H7 (cell line): ENCODE measurements at regions not wholly inside any gene's neighbourhood (a gene's known extent, or its start where the extent isn't known, plus 50 kb on each side); places are given as distances from the start of the nearest gene placed in this dataset.
"Not testable (repeated sequence)": the region's sequence is repeated elsewhere in the genome, so short reads cannot be mapped to it uniquely, and the experiment has no call there.

ENCODE experiments used
- DNase-seq: peaks from one replicate; pipeline ENCODE4 v3.0.0; 2012
- H3K27me3 ChIP-seq: 2 replicates; pipeline ENCODE4 v1.6.0; 2011; ENCODE audit warnings: mild to moderate bottlenecking, low read length; ENCODE audit not compliant: control insufficient read depth, insufficient read depth
- H3K36me3 ChIP-seq: replicated peaks from 2 replicates; pipeline ENCODE4 v1.5.1; 2011; ENCODE audit warnings: low read length; ENCODE audit not compliant: control insufficient read depth, insufficient read depth
- H3K4me3 ChIP-seq: 2 replicates; pipeline ENCODE4 v1.5.1; 2011; ENCODE audit warnings: low read depth, mild to moderate bottlenecking, control low read depth, low read length, moderate library complexity; ENCODE audit not compliant: insufficient read depth

DNA sequence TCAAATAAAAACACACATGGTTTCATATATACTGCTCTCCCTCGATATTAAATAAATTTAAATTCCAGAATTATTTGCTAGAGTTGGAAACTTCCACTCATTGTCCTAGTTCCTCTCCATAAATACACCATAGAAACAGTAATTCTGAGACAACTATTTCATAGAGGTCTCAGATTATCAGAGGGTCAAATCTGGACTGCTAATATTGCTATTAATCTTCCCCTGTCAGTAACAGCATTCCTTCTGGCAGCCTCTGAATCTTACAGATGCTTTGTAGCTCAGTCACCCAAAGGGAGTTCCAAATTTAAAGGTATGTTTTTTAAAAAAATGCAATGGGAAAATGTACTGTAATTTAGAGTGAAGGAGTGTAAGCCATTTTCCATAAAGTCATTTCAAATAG is 428.8 kb downstream of the PYDC2 start:
- H3K36me3 ChIP-seq: no peaks in the 10 kb centered on the region
- H3K4me3 ChIP-seq: no peak overlapping the region
- H3K27me3 ChIP-seq: no peaks in the 10 kb centered on the region
- DNase-seq: no peak

DNA sequence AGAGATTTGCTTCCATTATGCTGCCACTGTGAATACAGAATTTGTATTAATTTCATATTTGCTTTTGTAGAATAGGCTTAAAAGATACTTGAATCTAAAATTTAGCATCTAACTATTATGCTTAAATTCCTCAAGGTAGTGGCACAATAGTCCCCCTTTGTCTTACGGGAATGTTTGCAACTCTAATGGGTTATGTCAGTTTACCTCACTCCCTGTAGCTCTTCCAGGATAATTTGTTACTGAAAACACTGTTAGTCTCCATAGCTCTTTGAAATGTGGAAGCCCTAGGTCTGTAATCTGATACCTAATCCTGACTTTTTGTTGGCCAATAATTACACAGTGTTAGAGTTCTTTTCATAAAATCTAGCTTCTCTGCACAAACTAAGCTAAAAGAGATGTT is 433.4 kb downstream of the PYDC2 start:
- Histone ChIP-seq H3K4me3 (no peak overlapping the region), H3K36me3 (no peaks in the 10 kb centered on the region), H3K27me3 (no peaks in the 10 kb centered on the region)
- DNase-seq: no peak

DNA sequence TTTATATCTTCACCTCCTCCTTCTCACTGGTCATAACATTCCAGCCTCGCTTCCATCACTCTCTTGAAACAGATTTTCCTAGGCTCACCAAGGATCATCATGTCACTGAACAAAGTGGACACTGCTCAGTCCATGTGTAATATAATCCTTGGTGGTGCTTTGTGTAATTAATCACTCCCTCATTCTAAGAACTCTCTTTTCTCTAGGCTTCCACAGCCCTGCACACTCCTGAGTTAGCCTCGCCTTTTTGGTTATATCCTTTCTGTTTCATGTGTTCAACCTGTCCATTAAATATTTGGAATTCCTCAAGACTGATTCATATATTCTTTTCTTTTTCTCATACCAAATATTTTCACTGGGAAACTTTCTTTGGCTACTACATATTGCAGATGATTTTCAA is 440.8 kb downstream of the PYDC2 start:
- Histone ChIP-seq H3K27me3 (no peaks in the 10 kb centered on the region), H3K36me3 (no peaks in the 10 kb centered on the region), H3K4me3 (no peak overlapping the region)
- DNase-seq: no peak

DNA sequence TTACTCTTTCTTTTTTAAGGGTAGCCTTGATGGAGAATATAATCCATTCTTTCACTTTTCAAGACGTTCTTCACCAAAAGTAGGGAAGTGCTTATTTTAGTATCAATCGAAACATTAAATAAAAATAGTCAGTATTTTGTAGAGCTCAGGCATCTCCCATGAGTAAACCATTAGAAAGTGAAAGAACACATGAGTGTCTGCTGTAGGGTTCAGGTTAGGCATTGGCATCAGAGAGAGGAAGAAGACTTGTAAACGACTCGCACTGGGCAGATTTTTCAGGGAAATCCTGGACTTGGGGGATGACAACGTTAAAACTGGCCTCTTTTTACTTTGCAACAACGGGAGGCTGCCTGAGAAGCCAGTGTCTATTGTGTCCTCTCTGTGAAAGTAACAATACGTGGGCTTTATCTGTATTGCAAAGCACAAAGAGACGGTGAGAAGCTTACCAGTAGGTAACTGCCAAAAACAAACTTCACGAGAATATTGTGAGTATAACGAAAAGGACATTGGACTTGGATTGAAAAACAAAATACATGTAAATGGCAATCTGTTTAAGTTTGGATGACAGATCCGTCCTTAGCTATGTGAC is 451.7 kb downstream of the PYDC2 start:
- no peak for DNase-seq
- no peaks in the 10 kb centered on the region for H3K36me3 ChIP-seq
- no peaks in the 10 kb centered on the region for H3K27me3 ChIP-seq
- no peak overlapping the region for H3K4me3 ChIP-seq

DNA sequence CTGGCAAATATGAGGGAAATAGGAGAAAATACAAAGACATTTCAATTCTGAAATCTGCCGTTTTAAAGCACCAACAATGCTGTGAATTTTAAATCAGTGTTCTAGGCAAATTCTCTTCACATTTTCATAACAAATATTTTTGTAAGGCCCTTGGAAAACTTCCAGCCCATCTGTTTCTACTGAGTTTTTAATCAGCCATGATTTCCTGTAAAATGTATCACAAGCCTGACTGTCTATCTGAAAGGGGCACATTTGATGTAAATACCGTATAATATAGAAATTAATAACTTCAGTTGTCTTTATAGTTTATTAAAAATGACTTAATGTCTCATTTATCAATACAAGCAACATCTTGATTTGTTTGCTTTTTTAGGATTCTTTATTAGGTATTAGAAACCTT is 454.7 kb downstream of the PYDC2 start:
- no peaks in the 10 kb centered on the region for H3K36me3 ChIP-seq
- H3K27me3 ChIP-seq: no peaks in the 10 kb centered on the region
- DNase-seq: no peak
- no peak overlapping the region for H3K4me3 ChIP-seq

DNA sequence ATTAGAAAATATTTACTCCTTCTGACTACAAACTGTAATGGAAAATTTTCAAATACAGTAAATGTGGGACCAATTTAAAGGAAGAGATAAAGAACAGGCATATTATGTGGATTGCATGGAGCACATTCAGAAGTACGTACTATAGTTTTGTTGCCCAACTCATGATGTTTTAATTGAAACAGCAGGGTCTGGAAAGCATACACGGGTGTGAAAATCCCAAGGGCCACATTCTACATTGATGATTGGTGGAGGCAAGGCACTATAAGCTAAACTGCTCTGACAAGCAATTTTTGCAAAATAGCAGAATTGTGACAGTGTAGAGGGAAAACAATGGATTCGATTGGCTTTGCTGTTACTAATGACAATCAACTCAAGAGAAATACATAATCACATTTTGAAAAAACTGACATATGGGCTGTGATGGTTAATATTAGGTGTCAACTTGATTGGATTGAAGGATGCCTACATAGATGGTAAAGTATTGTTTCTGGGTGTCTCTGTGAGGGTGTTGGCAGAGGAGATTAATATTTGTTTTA is 458.6 kb downstream of the PYDC2 start:
- no peak for DNase-seq
- Histone ChIP-seq H3K4me3 (no peak overlapping the region), H3K27me3 (no peaks in the 10 kb centered on the region), H3K36me3 (no peaks in the 10 kb centered on the region)

DNA sequence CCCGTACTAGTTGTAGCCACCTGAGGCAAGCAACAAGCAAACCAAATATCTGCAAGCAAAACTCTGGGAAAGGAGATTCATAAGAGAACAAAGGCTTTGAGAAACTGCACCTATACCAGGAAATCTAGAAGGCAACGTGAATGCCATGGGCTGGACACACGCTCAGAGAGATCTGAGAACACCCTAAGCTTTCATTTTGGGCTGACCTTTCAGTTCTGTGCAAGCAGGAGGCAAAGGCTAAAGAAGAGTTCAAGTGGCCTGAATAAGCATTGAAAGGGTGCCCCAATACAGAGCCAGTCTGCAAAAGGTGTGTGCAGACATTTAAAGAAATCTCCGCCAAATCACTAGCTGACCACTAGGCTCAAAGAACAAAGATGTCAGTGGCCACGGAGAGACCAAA is 461.6 kb downstream of the PYDC2 start:
- DNase-seq: no peak
- Histone ChIP-seq H3K36me3 (no peaks in the 10 kb centered on the region), H3K4me3 (no peak overlapping the region), H3K27me3 (no peaks in the 10 kb centered on the region)

DNA sequence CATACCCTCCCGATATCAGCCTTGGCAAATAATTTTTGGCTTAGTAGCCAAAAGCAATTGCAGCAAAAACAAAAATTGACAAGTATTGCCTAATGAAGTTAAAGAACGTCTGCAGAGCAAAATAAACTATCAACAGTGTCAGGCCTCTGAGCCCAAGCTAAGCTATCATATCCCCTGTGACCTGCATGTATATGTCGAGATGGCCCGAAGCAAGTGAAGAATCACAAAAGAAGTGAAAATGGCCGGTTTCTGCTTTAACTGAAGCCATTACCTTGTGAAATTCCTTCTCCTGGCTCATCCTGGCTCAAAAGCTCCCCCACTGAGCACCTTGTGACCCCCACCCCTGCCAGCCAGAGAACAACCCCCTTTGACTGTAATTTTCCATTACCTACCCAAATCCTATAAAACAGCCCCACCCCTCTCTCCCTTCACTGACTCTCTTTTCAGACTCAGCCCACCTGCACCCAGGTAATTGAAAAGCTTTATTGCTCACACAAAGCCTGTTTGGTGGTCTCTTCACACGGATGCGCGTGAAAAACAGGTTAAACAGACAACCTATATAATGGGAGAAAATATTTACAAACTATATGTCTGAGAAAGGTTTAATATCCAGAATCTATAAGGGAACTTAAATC is 466.3 kb downstream of the PYDC2 start:
- peak overlapping the region; percentile 25; the same call in 1 of the 2 replicates for H3K4me3 ChIP-seq
- H3K27me3 ChIP-seq, H3K36me3 ChIP-seq, DNase-seq: not testable (repeated sequence)

GRCh38 chr3:191927998-191928397 is 467.0 kb downstream of the PYDC2 start:
- H3K27me3 ChIP-seq, DNase-seq, H3K4me3 ChIP-seq, H3K36me3 ChIP-seq: not testable (repeated sequence)

DNA sequence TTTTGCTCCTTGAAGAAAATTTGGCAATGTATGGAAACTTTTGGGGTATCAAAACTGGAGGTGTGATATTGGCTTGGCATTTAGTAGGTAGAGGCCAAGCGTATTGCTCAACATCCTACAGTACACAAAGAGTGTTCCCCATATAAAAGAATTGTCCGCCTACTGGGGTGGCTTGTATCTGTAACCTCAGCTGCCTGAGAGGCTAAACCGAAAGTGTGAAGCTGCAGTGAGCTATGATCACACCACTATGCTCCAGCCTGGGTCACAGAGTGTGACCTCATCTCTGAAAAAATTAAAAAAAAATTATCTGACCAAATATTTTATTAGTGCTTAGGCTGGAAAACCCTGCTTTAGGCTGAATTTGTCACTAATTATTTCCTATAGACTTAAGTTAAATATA is 483.9 kb downstream of the PYDC2 start:
- H3K27me3 ChIP-seq: no peaks in the 10 kb centered on the region
- no peak for DNase-seq
- H3K36me3 ChIP-seq: no peaks in the 10 kb centered on the region
- H3K4me3 ChIP-seq: no peak overlapping the region

- no peak overlapping the region for H3K4me3 ChIP-seq
- no peak for DNase-seq
- no peaks in the 10 kb centered on the region for H3K36me3 ChIP-seq
- no peaks in the 10 kb centered on the region for H3K27me3 ChIP-seq
These were observed 491.2 kb downstream of the PYDC2 start for GRCh38 chr3:191952186-191952585.

DNA sequence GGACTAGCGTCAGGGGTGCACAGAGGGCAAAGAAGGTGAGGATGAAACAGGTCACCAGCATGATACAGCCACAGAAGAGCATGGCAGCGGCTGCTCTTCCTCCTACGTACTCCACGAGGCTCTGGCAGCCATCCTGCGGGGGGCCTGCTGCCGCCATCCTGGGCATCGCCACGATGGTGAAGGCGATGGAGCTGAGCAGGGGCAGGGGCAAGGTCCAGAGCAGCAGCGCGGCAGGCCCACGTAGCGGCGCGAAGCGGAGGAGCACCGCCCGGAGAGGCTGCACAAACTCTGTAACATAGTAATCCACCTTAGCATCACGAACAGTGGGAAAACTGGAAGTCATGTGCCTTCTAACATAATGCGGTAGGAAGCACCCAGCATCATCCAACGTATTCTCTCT is 491.6 kb downstream of the PYDC2 start:
- Histone ChIP-seq H3K27me3 (no peaks in the 10 kb centered on the region), H3K36me3 (no peaks in the 10 kb centered on the region), H3K4me3 (no peak overlapping the region)
- no peak for DNase-seq

- DNase-seq: no peak
- H3K4me3 ChIP-seq: no peak overlapping the region
- H3K27me3 ChIP-seq: no peaks in the 10 kb centered on the region
- no peaks in the 10 kb centered on the region for H3K36me3 ChIP-seq
These were observed 498.2 kb downstream of the PYDC2 start for GRCh38 chr3:191958980-191959671.

DNA sequence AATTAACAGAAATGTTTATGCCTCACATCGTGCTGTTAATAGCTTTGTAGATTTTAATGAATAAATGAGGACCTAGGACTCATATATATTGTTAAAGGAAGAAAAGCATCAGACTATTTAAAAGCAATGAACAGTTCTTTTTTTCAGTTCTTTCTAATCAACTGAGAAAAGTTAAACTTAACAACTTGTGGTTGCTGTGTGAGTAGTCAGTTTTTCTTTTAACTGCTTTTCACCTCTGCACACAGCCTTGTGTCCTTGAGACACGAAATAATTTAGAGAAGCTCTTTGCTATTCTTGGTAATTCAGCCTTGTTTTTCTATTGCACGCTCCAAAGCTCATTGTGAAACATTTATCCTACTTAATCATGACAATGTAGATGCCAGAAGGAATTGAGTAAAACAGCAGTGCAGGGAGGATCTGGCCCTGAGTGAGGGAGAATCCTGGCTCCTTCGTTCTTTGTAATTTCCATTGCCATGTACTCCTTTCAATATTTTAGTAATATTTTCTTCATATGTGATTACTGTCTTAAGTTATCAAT is 499.0 kb downstream of the PYDC2 start:
- Histone ChIP-seq H3K36me3 (no peaks in the 10 kb centered on the region), H3K27me3 (no peaks in the 10 kb centered on the region), H3K4me3 (no peak overlapping the region)
- no peak for DNase-seq

DNA sequence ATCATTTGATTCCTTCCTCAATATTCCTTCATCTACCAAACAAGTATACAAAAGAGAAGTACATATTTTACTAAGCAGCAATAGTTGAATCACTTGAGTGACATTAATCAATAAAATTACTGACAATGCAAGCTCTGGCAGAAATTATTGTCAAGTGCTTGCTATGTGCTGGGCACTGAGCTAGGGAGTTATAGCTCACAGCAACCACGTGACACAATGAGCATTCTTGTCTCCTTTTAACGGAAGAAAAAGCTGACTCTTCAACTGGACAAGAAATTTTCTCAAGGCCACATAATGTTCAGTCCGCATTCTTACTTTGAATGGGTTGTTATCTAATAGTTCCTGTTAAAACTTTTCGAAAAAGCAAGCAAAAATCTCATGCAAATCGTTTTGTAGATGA is 500.1 kb downstream of the PYDC2 start:
- H3K4me3 ChIP-seq: no peak overlapping the region
- H3K27me3 ChIP-seq: no peaks in the 10 kb centered on the region
- no peak for DNase-seq
- H3K36me3 ChIP-seq: no peaks in the 10 kb centered on the region
